WTC11 (cell line): ENCODE measurements at regions not wholly inside any gene's neighbourhood (a gene's known extent, or its start where the extent isn't known, plus 50 kb on each side); places are given as distances from the start of the nearest gene placed in this dataset.

Source experiments
- ATAC-seq: fragments of 200-7000 bp; cut with Tn5 transposase; 2 replicates; pipeline ENCODE4 v1.10.0; 2021; ENCODE audit warnings: mild to moderate bottlenecking, moderate library complexity
- CTCF ChIA-PET: fragments of 300-600 bp; sonication (Branson Sonifier 250); formaldehyde crosslinking; loops from one replicate; lab custom pipeline; 2021; ENCODE audit warnings: antibody characterized with exemption; lab: Charles Lee
- POLR2A ChIA-PET: fragments of 350-600 bp; sonication (Branson Sonifier 250); formaldehyde crosslinking; loops from one replicate; lab custom pipeline; 2021; ENCODE audit warnings: antibody characterized with exemption; lab: Charles Lee
- DNase-seq: peaks from one replicate; pipeline ENCODE4 v3.0.0; 2021; ENCODE audit warnings: low spot score
- H3K27ac Mint-ChIP-seq: 2 replicates; pipeline ENCODE4 v1.8.0; 2021; ENCODE audit warnings: mixed read lengths
- H3K27me3 Mint-ChIP-seq: 2 replicates; pipeline ENCODE4 v1.8.0; 2021; ENCODE audit warnings: low read depth, mild to moderate bottlenecking, moderate library complexity, mixed read lengths
- H3K36me3 Mint-ChIP-seq: 2 replicates; pipeline ENCODE4 v1.8.0; 2021; ENCODE audit warnings: mixed read lengths
- H3K4me1 Mint-ChIP-seq: 2 replicates; pipeline ENCODE4 v1.8.0; 2022; ENCODE audit warnings: mixed read lengths
- H3K4me3 Mint-ChIP-seq: 2 replicates; pipeline ENCODE4 v1.8.0; 2021; ENCODE audit warnings: mild to moderate bottlenecking, moderate library complexity, mixed read lengths
- H3K9me3 Mint-ChIP-seq: 2 replicates; pipeline ENCODE4 v1.8.0; 2021; ENCODE audit warnings: mixed read lengths
- CREB1 ChIP-seq: sonication (generic); formaldehyde crosslinking; IDR thresholded peaks from 2 replicates; pipeline ENCODE4 v1.8.0; 2023; ENCODE audit warnings: mild to moderate bottlenecking, missing genetic modification reagents
- ELF4 ChIP-seq: sonication (generic); formaldehyde crosslinking; IDR thresholded peaks from 2 replicates; pipeline ENCODE4 v1.8.1; 2022; ENCODE audit warnings: low read depth, mild to moderate bottlenecking, moderate library complexity, missing genetic modification reagents
- GABPB1 ChIP-seq: sonication (generic); formaldehyde crosslinking; IDR thresholded peaks from 2 replicates; pipeline ENCODE4 v1.8.1; 2023; ENCODE audit warnings: mild to moderate bottlenecking, missing genetic modification reagents
- MXD4 ChIP-seq: fragments of 250-450 bp; sonication (Bioruptor Pico); IDR thresholded peaks from 2 replicates; pipeline ENCODE4 v1.8.0; 2021; ENCODE audit warnings: mild to moderate bottlenecking, moderate library complexity, borderline replicate concordance
- NFE2L1 ChIP-seq: sonication (generic); formaldehyde crosslinking; IDR thresholded peaks from 2 replicates; pipeline ENCODE4 v1.8.1; 2023; ENCODE audit warnings: missing genetic modification reagents
- SP1 ChIP-seq: sonication (generic); formaldehyde crosslinking; conservative IDR thresholded peaks from 2 replicates; pipeline ENCODE4 v1.8.1; 2022; ENCODE audit warnings: missing genetic modification reagents
- TCF7 ChIP-seq: sonication (generic); formaldehyde crosslinking; IDR thresholded peaks from 2 replicates; pipeline ENCODE4 v1.8.0; 2022; ENCODE audit warnings: mild to moderate bottlenecking, low read depth, missing genetic modification reagents, moderate library complexity
- ZBTB43 ChIP-seq: sonication (generic); formaldehyde crosslinking; IDR thresholded peaks from 2 replicates; pipeline ENCODE4 v1.8.1; 2023; ENCODE audit warnings: mild to moderate bottlenecking, missing genetic modification reagents
- ZNF138 ChIP-seq: sonication (generic); formaldehyde crosslinking; conservative IDR thresholded peaks from 2 replicates; pipeline ENCODE4 v1.8.1; 2022; ENCODE audit warnings: mild to moderate bottlenecking, moderate library complexity, missing genetic modification reagents
- ZNF396 ChIP-seq: fragments of 250-450 bp; sonication (Bioruptor Pico); IDR thresholded peaks from 2 replicates; pipeline ENCODE4 v1.8.0; 2021; ENCODE audit warnings: mild to moderate bottlenecking, moderate library complexity, borderline replicate concordance
- ZNF416 ChIP-seq: fragments of 250-450 bp; sonication (Bioruptor Pico); IDR thresholded peaks from 2 replicates; pipeline ENCODE4 v1.9.0; 2021; ENCODE audit warnings: mild to moderate bottlenecking, inconsistent platforms
- TF ChIP-seq, protein P1 (sequence below): fragments of 250-450 bp; sonication (Bioruptor Pico); IDR thresholded peaks from 2 replicates; pipeline ENCODE4 v1.9.0; 2021; ENCODE audit warnings: mild to moderate bottlenecking
- TF ChIP-seq, protein P2 (sequence below): sonication (generic); formaldehyde crosslinking; IDR thresholded peaks from 2 replicates; pipeline ENCODE4 v1.8.1; 2022; ENCODE audit warnings: low read depth, missing genetic modification reagents, borderline replicate concordance
- TF ChIP-seq, protein P3 (sequence below): sonication (generic); formaldehyde crosslinking; IDR thresholded peaks from 2 replicates; pipeline ENCODE4 v1.8.1; 2023; ENCODE audit warnings: mild to moderate bottlenecking, missing genetic modification reagents, moderate library complexity
- TF ChIP-seq, protein P4 (sequence below): sonication (generic); formaldehyde crosslinking; IDR thresholded peaks from 2 replicates; pipeline ENCODE4 v1.8.0; 2022; ENCODE audit warnings: mild to moderate bottlenecking, missing genetic modification reagents
- TF ChIP-seq, protein P5 (sequence below): sonication (generic); formaldehyde crosslinking; conservative IDR thresholded peaks from 2 replicates; pipeline ENCODE4 v1.8.1; 2023; ENCODE audit warnings: mild to moderate bottlenecking, low read depth, missing genetic modification reagents, moderate library complexity
- TF ChIP-seq, protein P6 (sequence below): fragments of 250-450 bp; sonication (Bioruptor Pico); IDR thresholded peaks from 2 replicates; pipeline ENCODE4 v1.9.0; 2021; ENCODE audit warnings: mild to moderate bottlenecking
- TF ChIP-seq, protein P7 (sequence below): fragments of 250-450 bp; sonication (Bioruptor Pico); IDR thresholded peaks from 2 replicates; pipeline ENCODE4 v1.9.0; 2021; ENCODE audit warnings: moderate library complexity, mild to moderate bottlenecking, inconsistent platforms, borderline replicate concordance

DNA sequence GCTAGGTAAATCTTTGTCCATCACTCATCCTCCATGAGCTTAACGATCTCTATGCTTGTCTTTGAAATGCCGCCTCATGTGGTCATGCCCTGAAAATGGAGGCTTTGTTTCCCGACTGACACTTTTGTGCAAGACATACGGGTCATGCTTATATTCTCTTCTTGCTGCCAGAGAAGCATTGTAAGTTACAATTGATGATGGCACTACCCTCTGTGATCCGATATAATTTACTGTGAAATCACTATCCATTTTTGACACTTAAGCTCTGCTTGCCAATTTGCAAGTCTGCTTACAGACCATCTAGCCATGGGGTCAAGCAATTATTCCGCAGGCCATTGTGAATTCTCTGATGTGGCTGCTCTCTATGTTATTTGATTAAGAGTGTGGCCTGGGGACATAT, 650.0 kb downstream of the FLRT2 start:
- Mint-ChIP-seq H3K27ac (no peak overlapping the region), H3K4me3 (no peak overlapping the region), H3K27me3 (no peaks in the 10 kb centered on the region), H3K4me1 (no peaks in the 10 kb centered on the region), H3K9me3 (peaks cover 12% of the 10 kb centered on the region; the same call in 1 of the 2 replicates), H3K36me3 (no peaks in the 10 kb centered on the region)
- TF ChIP-seq NFE2L1 (CRISPR knock-in tag) (no peak), GABPB1 (no peak), CREB1 (CRISPR knock-in tag) (no peak), TCF7 (no peak), ZNF416 (no peak)
- DNase-seq: no peak
- ChIA-PET POLR2A (no interaction called here), CTCF (no interaction called here)
- ATAC-seq: no peak

DNA sequence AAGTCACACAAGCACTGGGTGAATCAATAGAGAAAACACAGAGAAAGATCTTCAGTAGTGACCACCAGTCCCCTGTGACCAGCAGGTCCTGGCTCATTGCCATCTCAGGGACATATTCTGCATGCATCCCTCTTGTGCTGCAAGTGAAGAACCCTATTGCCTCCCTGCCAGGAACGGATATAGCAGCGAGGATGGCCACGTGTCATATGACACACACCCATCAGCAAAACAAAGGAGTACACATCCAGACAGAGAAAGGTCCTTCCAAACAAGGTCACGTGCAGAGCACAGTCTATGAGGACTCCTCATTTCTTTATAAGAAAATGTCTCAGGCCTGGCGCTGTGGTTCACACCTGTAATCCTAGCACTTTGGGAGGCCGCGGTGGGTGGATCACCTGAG, 638.4 kb downstream of the FLRT2 start:
- no peak overlapping the region for H3K4me3 Mint-ChIP-seq
- peaks cover 18% of the 10 kb centered on the region for H3K9me3 Mint-ChIP-seq
- ATAC-seq (no peak), DNase-seq (no peak)
- ChIA-PET CTCF (no interaction called here), POLR2A (no interaction called here)
- no peaks in the 10 kb centered on the region for H3K27me3 Mint-ChIP-seq
- TF ChIP-seq, protein P1, sequence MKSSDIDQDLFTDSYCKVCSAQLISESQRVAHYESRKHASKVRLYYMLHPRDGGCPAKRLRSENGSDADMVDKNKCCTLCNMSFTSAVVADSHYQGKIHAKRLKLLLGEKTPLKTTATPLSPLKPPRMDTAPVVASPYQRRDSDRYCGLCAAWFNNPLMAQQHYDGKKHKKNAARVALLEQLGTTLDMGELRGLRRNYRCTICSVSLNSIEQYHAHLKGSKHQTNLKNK: no peak
- TF ChIP-seq, protein P2, sequence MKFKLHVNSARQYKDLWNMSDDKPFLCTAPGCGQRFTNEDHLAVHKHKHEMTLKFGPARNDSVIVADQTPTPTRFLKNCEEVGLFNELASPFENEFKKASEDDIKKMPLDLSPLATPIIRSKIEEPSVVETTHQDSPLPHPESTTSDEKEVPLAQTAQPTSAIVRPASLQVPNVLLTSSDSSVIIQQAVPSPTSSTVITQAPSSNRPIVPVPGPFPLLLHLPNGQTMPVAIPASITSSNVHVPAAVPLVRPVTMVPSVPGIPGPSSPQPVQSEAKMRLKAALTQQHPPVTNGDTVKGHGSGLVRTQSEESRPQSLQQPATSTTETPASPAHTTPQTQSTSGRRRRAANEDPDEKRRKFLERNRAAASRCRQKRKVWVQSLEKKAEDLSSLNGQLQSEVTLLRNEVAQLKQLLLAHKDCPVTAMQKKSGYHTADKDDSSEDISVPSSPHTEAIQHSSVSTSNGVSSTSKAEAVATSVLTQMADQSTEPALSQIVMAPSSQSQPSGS (CRISPR knock-in tag): no peak
- TF ChIP-seq ZNF138 (no peak), ZNF396 (no peak), SP1 (no peak)
- no peaks in the 10 kb centered on the region for H3K36me3 Mint-ChIP-seq
- H3K27ac Mint-ChIP-seq: no peak overlapping the region
- 0 out of 2 replicates have a peak, but pooled peaks cover 4% of the 10 kb centered on the region for H3K4me1 Mint-ChIP-seq

DNA sequence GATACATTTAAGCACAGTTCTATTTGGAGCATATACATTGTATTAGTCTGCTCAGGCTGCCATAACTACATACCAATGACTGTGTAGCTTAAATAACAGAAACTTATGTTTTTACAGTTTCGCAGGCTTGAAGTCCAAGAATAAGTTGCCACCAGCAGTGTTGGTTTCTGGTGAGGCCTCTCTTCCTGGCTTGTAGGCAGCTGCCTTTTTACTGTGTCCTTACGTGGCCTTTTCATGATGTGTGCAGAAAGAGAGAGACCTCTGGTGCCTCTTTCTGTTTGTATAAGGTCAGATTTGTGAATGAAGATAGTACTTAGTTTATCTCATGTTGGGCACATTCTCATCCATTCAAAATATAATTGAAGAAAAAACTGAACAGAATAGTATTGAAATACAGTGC, 636.6 kb downstream of the FLRT2 start:
- ChIA-PET POLR2A (no interaction called here), CTCF (no interaction called here)
- 0 out of 2 replicates have a peak, but pooled peaks cover 4% of the 10 kb centered on the region for H3K4me1 Mint-ChIP-seq
- no peak overlapping the region for H3K27ac Mint-ChIP-seq
- H3K4me3 Mint-ChIP-seq: no peak overlapping the region
- H3K36me3 Mint-ChIP-seq: no peaks in the 10 kb centered on the region
- H3K9me3 Mint-ChIP-seq: peaks cover 11% of the 10 kb centered on the region
- no peaks in the 10 kb centered on the region for H3K27me3 Mint-ChIP-seq
- ATAC-seq: no peak
- DNase-seq: no peak
- TF ChIP-seq SP1 (no peak), ELF4 (CRISPR knock-in tag) (no peak), ZNF396 (no peak), MXD4 (no peak), ZBTB43 (no peak)
- TF ChIP-seq, protein P3, sequence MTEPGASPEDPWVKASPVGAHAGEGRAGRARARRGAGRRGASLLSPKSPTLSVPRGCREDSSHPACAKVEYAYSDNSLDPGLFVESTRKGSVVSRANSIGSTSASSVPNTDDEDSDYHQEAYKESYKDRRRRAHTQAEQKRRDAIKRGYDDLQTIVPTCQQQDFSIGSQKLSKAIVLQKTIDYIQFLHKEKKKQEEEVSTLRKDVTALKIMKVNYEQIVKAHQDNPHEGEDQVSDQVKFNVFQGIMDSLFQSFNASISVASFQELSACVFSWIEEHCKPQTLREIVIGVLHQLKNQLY (CRISPR knock-in tag): no peak
- TF ChIP-seq, protein P4, sequence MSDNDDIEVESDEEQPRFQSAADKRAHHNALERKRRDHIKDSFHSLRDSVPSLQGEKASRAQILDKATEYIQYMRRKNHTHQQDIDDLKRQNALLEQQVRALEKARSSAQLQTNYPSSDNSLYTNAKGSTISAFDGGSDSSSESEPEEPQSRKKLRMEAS (CRISPR knock-in tag): no peak
- TF ChIP-seq, protein P5, sequence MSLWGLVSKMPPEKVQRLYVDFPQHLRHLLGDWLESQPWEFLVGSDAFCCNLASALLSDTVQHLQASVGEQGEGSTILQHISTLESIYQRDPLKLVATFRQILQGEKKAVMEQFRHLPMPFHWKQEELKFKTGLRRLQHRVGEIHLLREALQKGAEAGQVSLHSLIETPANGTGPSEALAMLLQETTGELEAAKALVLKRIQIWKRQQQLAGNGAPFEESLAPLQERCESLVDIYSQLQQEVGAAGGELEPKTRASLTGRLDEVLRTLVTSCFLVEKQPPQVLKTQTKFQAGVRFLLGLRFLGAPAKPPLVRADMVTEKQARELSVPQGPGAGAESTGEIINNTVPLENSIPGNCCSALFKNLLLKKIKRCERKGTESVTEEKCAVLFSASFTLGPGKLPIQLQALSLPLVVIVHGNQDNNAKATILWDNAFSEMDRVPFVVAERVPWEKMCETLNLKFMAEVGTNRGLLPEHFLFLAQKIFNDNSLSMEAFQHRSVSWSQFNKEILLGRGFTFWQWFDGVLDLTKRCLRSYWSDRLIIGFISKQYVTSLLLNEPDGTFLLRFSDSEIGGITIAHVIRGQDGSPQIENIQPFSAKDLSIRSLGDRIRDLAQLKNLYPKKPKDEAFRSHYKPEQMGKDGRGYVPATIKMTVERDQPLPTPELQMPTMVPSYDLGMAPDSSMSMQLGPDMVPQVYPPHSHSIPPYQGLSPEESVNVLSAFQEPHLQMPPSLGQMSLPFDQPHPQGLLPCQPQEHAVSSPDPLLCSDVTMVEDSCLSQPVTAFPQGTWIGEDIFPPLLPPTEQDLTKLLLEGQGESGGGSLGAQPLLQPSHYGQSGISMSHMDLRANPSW (CRISPR knock-in tag): no peak
- TF ChIP-seq, protein P6, sequence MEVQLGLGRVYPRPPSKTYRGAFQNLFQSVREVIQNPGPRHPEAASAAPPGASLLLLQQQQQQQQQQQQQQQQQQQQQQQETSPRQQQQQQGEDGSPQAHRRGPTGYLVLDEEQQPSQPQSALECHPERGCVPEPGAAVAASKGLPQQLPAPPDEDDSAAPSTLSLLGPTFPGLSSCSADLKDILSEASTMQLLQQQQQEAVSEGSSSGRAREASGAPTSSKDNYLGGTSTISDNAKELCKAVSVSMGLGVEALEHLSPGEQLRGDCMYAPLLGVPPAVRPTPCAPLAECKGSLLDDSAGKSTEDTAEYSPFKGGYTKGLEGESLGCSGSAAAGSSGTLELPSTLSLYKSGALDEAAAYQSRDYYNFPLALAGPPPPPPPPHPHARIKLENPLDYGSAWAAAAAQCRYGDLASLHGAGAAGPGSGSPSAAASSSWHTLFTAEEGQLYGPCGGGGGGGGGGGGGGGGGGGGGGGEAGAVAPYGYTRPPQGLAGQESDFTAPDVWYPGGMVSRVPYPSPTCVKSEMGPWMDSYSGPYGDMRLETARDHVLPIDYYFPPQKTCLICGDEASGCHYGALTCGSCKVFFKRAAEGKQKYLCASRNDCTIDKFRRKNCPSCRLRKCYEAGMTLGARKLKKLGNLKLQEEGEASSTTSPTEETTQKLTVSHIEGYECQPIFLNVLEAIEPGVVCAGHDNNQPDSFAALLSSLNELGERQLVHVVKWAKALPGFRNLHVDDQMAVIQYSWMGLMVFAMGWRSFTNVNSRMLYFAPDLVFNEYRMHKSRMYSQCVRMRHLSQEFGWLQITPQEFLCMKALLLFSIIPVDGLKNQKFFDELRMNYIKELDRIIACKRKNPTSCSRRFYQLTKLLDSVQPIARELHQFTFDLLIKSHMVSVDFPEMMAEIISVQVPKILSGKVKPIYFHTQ: no peak
- TF ChIP-seq, protein P7, sequence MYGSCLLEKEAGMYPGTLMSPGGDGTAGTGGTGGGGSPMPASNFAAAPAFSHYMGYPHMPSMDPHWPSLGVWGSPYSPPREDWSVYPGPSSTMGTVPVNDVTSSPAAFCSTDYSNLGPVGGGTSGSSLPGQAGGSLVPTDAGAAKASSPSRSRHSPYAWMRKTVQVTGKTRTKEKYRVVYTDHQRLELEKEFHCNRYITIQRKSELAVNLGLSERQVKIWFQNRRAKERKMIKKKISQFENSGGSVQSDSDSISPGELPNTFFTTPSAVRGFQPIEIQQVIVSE (CRISPR knock-in tag): no peak
